Stimulated activated CD8-positive, alpha-beta memory T cell treated with anti-CD3 and anti-CD28 coated beads, Interleukin-15, amount 100 ng/mL, for 24 hours (primary cell): ENCODE measurements at regions not wholly inside any gene's neighbourhood (a gene's known extent, or its start where the extent isn't known, plus 50 kb on each side); places are given as distances from the start of the nearest gene placed in this dataset.

Source experiments
- DNase-seq: peaks from one replicate; pipeline ENCODE4 v3.0.0-alpha.2; 2020; ENCODE audit warnings: low read depth

GRCh38 chr1:239826736-239827135, 264.9 kb upstream of the FMN2 start:
- no peak for DNase-seq

GRCh38 chr1:239829535-239829934, 262.1 kb upstream of the FMN2 start:
- DNase-seq: no peak

- no peak for DNase-seq
These were observed 259.9 kb upstream of the FMN2 start for GRCh38 chr1:239831577-239832355.

- DNase-seq: no peak
These were observed 258.0 kb upstream of the FMN2 start for GRCh38 chr1:239833723-239834122.

- DNase-seq: no peak
These were observed 255.7 kb upstream of the FMN2 start for GRCh38 chr1:239835946-239836440.

GRCh38 chr1:239840336-239840735, 251.3 kb upstream of the FMN2 start:
- DNase-seq: no peak

- DNase-seq: no peak
These were observed 250.9 kb upstream of the FMN2 start for GRCh38 chr1:239840790-239841189.

- no peak for DNase-seq
These were observed 250.1 kb upstream of the FMN2 start for GRCh38 chr1:239841631-239842030.

- DNase-seq: no peak
These were observed 248.1 kb upstream of the FMN2 start for GRCh38 chr1:239843541-239843940.

GRCh38 chr1:239844833-239845232, 246.8 kb upstream of the FMN2 start:
- no peak for DNase-seq

- DNase-seq: no peak
These were observed 236.8 kb upstream of the FMN2 start for GRCh38 chr1:239854922-239855321.

- no peak for DNase-seq
These were observed 235.6 kb upstream of the FMN2 start for GRCh38 chr1:239856067-239856466.

- DNase-seq: no peak
These were observed 234.8 kb upstream of the FMN2 start for GRCh38 chr1:239856924-239857323.

- DNase-seq: no peak
These were observed 233.6 kb upstream of the FMN2 start for GRCh38 chr1:239858057-239858456.

- no peak for DNase-seq
These were observed 233.2 kb upstream of the FMN2 start for GRCh38 chr1:239858529-239858928.

- no peak for DNase-seq
These were observed 229.7 kb upstream of the FMN2 start for GRCh38 chr1:239861985-239862384.

GRCh38 chr1:239868058-239868832, 223.4 kb upstream of the FMN2 start:
- no peak for DNase-seq

GRCh38 chr1:239870194-239870593, 221.5 kb upstream of the FMN2 start:
- no peak for DNase-seq

- no peak for DNase-seq
These were observed 219.1 kb upstream of the FMN2 start for GRCh38 chr1:239872626-239873025.

- DNase-seq: no peak
These were observed 216.9 kb upstream of the FMN2 start for GRCh38 chr1:239874831-239875230.

- no peak for DNase-seq
These were observed 212.1 kb upstream of the FMN2 start for GRCh38 chr1:239879321-239880170.

- DNase-seq: no peak
These were observed 208.7 kb upstream of the FMN2 start for GRCh38 chr1:239882967-239883366.
